HG02973 (cell line): ENCODE measurements at regions not wholly inside any gene's neighbourhood (a gene's known extent, or its start where the extent isn't known, plus 50 kb on each side); places are given as distances from the start of the nearest gene placed in this dataset.
"Not testable (repeated sequence)": the region's sequence is repeated elsewhere in the genome, so short reads cannot be mapped to it uniquely, and the experiment has no call there.

Experiments
- ATAC-seq: cut with Tn5 transposase; IDR thresholded peaks from one replicate; pipeline ENCODE4 v1.9.1; 2021; ENCODE audit warnings: moderate library complexity; ENCODE audit not compliant: unreplicated experiment

DNA sequence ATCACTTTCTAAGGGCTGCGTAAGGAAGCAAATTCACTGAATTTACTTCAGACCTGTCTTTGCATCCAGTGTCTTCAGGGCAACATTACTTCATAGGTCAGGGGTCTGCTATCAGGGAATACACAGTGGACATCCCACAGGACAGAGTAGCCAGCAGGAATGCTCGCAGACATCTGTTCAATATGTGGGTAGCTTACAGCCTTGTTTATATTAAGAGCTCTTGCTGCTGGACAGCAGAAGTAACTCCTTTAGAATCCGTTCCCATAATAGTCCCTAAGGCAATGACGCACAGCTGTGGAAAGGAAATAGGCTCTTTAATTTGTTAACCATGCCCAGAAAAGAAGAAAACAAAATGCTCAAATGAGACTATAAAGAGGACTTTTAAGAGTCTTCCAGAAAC, 198.7 kb downstream of the MOXD1 start:
- ATAC-seq: no peak

DNA sequence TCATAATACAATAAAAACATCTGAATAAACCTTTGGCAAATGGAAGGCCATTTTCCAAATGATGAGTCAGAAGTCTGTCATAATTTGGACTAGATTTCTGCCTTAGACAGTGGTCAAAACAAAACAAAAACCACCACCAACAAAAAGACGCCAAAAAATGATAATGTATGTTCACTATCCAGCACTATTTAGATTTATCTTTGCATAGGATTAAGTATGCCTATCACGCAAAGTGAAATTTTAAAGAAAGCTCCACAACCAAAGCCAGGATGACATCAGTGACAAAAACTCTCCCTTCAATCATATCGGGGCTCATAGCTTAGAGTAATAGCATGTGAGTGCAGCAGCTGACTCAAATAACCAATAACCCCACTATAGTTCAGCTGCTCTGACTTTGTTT, 201.9 kb downstream of the MOXD1 start:
- ATAC-seq: no peak

DNA sequence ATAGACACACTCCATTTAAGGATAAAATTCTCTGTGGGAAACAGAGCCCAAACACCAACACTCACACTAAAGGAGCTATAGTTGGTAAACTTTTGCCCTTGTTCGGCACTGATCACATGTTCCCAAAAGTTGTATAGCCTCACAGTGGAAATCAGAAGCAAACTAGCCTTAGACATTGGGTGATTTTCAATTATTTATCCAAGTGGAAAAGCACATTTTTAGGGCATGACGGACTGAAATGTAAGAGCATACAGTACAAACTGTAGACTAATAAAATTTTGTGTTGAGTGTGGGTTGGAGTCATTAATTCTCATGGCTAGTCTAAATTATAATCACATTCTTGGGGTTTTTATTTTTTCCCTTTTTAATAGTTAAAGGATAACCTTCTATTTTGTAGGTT, 202.4 kb downstream of the MOXD1 start:
- ATAC-seq: no peak

DNA sequence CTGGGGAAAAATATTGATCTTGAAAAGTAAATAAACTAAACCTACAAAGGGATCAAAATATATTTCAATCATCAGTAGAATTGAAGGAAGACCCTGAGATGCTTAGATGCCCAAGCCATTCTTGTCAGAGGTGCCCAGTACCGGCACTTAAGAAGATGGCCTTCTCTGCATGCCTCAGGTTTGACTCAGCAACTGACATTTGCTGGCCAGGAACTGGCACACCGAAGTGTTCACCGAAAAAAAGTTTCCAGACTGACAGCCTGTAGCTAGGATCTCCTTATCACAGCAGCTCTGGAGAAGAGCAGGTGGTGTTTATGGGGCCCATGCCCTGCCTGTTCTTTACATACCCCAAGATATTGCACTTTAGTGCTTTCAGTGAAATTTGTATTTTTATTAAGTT, 203.2 kb downstream of the MOXD1 start:
- no peak for ATAC-seq

DNA sequence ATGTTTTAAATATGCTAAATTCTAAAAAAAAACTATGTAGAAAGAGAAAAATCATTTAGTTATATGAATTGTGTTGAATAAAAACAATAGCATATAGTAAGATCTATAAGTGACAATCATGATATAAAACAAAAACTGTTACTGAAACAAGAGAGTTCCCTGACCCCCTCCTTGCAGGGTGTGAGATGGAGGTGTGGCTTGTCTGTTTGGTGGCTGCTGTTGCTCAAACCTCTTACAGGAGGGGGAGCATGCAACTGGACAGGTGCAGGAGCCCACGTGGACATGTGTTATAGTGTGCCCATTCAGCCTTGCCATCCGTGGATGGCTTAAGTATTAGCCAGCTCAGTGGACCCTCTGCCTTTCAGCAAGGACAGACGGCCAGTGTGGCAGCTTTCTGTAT, 206.7 kb downstream of the MOXD1 start:
- no peak for ATAC-seq

DNA sequence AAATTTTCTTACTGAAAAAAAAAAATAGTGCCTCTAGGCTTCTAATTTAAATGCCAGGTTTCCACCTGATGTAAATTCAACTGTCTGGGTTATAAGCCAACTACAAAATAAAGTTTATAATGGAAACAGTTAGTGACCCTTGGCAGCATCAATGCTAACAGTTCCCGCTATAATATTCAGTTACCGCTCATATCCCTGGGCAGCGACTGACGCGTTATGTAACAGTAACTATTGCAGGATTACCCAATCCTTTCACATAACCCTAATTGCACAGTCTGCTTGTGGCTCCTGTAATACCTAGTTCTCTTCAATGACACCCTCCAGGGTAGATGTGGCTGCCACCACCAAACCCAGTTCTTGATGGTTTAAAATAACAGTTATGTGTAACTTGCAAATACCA, 208.6 kb downstream of the MOXD1 start:
- no peak for ATAC-seq

DNA sequence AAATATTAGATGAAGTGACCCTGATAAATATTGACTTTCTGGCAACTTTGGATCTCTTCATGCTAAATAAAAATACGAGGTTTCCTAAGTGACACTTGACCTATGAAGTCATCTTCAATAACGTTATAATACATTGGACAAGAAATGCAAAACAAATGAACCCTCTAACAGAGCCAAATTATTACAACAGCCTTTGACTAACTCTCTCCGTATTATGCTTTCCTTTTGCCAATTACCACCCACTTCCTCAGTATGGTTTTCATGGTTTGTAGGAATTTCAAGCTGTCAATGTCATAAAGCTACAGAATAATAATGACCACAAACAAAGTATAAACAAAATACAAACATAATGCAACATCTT, 210.5 kb downstream of the MOXD1 start:
- ATAC-seq: peak; percentile 19

DNA sequence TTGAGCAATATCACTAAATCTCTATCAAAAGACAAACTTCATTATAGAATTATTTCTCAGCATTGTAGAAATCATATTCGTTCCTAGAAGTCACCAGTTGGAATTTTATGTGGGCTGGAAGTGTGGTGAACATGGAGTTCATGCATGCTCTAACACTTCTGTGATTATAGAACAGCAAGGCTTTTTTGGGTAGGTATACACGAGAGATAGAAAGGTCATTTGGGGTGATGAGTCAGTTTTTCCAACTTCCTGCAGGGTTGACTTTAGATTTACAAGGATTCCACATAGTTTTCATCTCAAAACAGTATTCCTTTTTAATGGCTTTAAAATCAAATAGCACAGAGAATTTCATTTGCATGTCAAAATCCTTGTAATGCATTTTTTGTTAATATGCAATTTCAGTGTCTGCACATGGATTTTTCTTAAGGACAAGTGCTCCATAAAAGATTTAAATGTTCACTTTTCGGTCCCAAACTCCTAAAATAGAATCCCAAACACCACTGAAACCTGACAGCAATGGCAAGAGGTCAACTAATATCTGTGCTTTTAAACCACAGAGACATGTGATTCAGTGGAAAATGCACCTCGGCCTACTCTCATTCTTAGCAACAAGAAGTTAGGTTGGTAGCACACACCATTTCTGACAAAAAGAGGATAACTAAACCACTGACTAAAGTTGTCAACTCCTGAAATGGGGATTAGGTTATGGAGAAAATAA, 211.0 kb downstream of the MOXD1 start:
- ATAC-seq: peak; percentile 83

DNA sequence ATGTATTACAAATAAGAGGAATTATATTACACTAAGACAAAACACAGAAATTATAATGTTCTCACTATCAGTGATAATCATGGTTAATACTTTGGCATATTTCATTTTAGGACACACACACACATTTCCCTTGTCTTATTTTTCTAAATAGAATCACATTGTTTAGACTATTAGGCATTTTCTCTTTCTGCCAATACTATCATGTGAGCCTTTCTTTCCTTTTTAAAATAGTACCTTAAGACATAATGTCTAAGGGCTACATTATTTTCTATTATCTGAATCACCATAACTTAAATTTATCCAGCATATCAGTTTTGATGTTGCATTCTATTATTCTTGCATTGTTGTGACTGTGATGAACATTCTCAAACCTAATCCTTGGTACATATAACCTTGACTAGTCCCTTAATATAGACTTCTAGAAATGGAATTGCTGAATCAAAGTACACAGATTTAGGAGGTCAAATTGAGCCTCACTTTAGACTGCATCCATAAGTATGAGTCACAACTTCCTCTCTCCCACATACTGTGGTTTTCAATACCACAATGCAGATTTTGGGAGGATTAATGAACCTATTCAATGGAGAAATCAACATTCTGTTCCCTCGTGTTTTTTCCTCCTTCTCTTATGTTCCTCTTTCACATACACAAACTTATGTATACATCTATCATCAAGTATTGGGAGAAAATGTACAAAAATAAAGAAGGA, 212.6 kb downstream of the MOXD1 start:
- no peak for ATAC-seq

DNA sequence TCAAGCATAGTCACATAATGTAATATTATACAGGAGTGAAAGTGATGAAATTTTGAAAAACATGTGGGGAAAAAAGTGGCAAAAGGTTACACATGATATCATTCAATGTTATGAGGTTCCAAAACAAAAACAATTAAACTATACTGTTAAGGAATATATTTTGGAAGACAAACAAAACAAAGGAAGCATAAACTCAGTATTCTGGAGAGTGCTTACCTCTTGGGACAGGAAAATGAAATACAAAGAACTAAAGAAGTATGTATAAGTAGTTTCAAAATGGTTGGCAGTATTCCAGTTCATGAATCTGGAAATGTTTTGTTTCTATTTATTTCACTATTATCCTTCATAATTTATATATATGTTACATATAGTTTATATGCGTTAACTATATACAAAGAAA, 213.5 kb downstream of the MOXD1 start:
- ATAC-seq: no peak

DNA sequence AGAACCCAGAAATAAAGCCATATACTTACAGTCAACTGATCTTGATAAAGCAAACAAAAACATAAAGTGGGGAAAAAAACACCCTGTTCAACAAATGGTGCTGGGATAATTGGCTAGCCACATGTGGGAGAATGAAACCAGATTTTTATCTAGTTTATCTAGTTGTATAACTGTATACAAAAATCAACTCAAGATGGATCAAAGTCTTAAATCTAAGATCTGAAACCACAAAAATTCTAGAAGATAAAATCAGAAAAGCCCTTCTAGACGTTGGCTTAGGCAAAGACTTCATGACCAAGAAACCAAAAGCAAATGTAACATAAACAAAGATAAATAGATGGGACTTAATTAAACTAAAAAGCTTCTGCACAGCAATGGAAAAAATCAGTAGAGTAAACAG, 216.3 kb downstream of the MOXD1 start:
- ATAC-seq: not testable (repeated sequence)

DNA sequence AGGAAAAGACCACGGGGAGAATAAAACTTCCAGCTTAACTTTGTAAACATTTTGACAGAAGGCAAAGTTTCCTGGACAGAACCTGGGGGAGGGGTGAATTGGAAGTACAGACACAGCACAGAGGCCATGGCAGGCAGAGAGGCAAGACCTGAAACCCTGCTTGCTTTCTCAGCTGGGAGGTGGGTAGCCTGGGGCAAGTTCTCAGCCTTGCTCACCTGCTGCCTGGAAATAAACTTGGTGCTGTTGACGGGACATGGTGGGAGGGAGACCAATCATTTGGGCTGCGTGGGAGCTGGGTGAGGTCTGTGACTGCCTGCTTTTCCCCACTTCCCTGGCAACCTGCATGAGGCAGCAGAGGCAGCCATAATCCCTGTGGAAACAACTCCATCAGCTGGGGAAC, 221.3 kb downstream of the MOXD1 start:
- no peak for ATAC-seq

DNA sequence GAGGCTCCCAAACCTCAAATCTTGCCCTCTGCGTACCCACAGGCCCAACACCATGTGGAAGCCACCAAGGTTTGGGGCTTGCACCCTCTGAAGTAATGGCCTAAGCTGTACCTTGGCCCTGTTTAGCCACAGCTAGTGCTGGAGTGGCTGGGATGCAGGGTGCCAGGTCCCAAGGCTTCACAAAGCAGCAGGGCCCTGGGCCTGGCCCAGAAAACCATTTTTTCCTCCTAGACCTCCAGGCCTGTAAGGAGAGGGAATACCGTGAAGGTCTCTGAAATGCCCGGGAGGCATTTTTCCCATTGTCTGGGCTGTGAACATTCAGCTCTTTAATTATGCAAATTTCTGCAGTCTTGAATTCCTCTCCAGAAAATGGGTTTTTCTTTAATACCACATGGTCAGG, 223.7 kb upstream of the CCN2 start:
- no peak for ATAC-seq

DNA sequence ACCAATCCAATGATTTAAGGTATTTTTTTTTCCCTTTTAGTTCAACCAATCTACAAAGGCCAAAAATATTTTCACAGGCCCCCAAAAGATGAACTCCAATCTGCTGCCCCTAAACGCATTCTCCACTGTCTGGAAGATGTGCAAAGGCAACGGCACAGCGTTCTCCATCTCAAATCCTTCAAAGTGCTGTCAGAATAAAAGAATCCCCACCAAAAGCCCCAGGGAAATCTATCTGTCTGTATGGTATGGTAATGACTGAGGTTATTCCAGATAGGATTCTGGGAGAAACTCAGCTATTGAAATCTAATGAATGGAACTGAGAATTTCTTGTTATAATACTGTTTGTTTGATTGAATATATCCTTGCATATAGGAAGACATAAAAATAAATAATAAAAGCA, 217.8 kb upstream of the CCN2 start:
- ATAC-seq: no peak

DNA sequence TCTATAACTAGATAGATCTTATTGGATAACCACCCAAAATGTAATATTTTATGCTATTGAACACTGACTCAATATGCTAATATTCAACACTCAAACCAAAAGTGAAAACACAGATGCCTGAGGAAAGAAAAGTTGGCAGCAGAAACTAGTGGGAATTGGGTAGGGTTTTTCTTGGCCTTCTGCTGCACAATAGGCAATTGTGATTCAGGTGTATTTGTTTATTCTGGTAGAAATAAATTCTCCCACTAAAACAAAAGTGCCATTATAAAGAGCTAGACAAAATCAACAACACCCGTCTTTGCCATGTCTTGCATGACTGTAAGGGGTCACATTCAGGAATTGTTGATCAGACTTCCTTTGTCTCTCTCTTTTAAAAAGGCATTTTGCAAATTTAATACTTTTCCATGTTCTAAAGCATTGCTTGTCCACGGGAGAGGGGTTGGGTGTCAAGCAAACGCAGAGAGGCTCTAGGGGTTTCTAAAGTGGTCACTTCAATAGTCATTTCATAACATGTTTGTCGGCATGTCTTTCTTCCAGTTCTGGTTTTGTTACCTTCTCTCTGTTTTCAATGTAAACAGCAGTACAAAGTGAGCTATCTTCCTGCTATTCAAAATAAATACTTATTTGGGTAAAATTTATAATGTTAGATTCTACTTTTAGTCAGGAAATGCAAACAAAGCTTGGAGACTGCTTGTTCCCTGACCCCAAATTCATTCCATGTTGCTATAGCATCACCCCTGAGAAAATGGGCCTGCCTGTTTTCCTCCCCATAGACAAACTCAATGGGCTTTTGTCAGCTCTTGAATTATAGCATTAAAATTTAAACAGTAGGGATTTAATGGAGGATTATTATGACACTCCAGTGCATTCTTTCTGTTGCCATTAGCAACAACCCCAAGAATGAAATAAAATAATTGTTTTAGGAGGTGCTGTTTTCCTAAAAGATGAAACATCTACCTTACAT, 217.0 kb upstream of the CCN2 start:
- ATAC-seq: no peak

DNA sequence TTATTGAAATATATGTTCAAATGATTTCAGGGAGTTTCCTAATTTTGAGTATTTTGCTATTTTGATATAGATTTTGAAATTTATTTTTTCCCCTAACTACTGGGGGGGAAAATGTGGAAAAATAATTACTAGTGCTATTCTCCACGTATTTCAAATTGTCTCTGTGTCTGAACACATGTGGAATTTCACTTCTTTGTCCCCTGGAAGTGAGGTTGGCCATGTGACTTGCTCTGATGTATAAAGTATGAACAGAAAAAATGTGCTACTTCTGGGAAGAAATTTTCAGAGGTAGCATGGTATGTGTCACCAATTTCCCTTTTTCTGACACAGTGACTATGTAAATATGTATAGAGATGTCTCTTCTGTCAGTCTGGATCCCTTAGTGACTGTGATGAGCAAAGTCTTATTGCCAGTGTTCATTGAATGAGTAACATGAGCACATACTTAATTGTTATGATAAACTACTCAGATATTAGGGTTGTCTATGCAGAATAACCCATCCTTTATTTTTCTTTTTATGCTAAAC, 215.4 kb upstream of the CCN2 start:
- ATAC-seq: no peak

DNA sequence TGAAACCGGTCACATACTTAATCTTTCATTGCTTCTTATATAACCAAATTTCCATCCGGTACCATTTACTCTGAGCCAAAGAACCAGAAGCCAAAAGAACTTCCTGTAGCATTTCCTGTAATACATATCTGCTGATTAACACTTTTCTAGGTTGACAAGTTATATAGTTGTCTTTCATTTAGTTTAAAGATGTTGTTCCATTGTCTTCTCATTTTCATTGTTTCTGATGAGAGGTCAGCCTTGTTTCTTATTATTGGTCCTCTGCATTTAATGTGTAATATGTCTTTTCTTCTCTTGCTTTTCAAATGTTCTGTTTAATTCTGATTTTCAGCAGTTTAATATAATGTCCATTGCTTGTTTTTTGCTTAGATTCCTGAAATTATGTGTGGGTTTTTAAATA, 214.5 kb upstream of the CCN2 start:
- ATAC-seq: no peak

DNA sequence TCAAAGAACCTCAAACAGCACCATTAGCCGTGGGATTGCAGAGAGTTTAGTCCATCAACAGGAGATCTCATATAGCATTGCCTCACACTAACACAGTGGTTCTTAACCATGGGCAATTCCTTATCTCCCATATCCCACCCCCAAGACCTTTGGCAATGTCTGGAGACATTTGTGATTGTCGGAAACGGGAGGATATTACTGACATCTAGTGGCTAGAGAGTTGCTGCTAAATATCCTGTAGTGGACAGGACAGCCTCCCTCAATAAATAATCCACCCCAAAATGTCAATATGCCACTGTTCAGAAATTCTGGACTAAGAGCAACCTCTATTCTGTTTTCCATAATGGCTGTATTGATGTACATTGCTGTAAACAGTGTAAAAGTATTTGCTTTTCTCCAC, 210.1 kb upstream of the CCN2 start:
- no peak for ATAC-seq

DNA sequence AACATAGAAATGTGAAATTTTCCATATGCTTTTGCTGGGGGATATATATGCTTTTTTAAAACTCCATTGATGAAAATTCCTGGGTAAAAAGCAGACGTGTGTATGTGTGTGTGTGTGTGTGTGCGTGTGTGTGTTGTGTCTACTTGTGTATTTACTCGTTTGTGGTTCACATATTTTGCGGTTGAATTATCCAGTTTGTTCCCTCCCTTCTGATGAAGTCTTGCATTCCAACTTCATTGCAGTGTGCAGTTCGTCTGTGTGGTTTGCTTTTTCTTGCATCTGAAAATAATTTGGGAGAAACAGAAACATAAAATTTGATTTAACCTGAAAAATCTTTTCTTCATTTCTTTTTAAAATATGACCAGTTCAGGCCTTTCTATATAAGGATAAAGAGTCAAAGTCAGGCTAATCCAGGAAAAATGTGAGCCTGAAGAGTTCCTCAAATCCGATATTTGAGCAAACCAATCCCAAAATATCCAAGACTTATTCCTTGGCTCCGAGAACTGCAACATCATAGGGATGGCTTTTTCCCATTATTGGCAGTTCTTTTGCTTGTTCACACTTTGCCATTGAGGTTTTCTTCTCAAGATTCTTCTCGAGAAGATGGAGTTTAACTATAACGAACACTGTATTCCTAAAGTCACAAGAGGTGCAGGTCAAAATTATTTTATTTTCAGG, 202.2 kb upstream of the CCN2 start:
- no peak for ATAC-seq

DNA sequence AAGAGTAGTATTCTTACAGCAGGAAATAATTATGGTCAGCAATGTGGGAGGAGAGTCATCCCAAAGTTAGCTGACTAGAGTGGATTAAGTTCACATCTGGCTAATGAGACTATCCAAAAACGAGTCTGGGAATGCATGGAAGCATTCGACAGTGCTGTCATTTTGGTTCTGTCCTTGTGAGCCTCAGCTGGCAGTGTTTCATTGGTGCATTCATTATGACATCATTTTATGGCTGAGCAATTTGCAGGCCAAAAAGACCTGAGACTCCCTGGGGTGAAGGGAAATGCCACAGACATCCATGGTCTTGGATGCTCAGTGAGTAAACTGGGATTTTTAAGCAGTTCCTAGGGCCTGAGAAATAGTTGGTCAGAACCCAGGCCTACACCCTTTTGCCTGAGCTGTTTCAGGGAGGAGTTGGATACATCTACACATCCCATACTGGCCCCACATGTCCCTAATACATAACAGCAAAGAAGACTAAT, 196.4 kb upstream of the CCN2 start:
- ATAC-seq: no peak

DNA sequence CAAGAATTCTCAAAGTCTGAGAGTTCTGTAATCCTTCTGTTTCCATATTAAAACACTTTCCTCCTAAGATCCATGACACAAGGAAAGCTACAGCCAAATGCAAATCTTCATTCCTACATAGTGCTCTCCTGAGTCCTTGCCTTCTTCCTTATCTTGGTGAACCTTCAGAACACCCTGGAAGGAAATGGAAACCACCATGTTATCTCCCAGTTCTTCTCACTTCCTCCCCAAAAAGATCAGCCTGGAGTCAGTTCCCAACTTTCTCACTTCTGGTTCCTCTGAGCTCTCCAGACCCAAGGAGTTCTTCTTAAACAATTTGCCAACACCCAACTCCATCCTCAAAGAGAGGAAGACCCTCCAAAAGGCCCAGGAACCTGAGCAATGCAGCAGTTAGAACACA, 193.3 kb upstream of the CCN2 start:
- ATAC-seq: no peak
